ENCODE measurements at regions not wholly inside any gene's neighbourhood (a gene's known extent, or its start where the extent isn't known, plus 50 kb on each side); places are given as distances from the start of the nearest gene placed in this dataset.
"Not testable (repeated sequence)": the region's sequence is repeated elsewhere in the genome, so short reads cannot be mapped to it uniquely, and the experiment has no call there.

- WGBS, 2 donors, result 86 to 87% methylated on average over 4 of the region's 4 CpGs
- TF ChIP-seq CTCF (IDR thresholded peaks at IDR 0.05) (no peak), POLR2A (IDR thresholded peaks at IDR 0.05) (no peak), EP300 (IDR thresholded peaks at IDR 0.05) (no peak), POLR2AphosphoS5 (IDR thresholded peaks at IDR 0.05) (no peak)
Measured at GRCh38 chr4:184280137-184280536, 62.5 kb upstream of the ENPP6 start.

GRCh38 chr4:184279496-184280061, 61.9 kb upstream of the ENPP6 start:
- Histone ChIP-seq H3K9me3 (no peaks in the 10 kb centered on the region), H3K4me3 (no peak overlapping the region), H3K36me3 (no peaks in the 10 kb centered on the region), H3K4me1 (peaks cover 12 to 42% (median 32%) of the 10 kb centered on the region in 4 donors), H3K27me3 (no peaks in the 10 kb centered on the region), H3K27ac (no peak overlapping the region)
- ATAC-seq (ENCODE audit: low FRiP score in 2 of 2) (no peak), DNase-seq (no peak)
- TF ChIP-seq CTCF (IDR thresholded peaks at IDR 0.05), result no peak
- TF ChIP-seq POLR2A (IDR thresholded peaks at IDR 0.05), result no peak
- no peak for TF ChIP-seq EP300 (IDR thresholded peaks at IDR 0.05)
- no peak for TF ChIP-seq POLR2AphosphoS5 (IDR thresholded peaks at IDR 0.05)
- WGBS, 2 donors, result 90 to 94% methylated on average over 7 of the region's 7 CpGs

More at GRCh38 chr4:184280137-184280536, 62.5 kb upstream of the ENPP6 start:
- no peaks in the 10 kb centered on the region for H3K27me3 ChIP-seq
- DNase-seq (no peak), ATAC-seq (ENCODE audit: low FRiP score in 2 of 2) (no peak)
- no peak overlapping the region for H3K27ac ChIP-seq
- no peaks in the 10 kb centered on the region for H3K36me3 ChIP-seq
- H3K9me3 ChIP-seq, result no peaks in the 10 kb centered on the region
- H3K4me1 ChIP-seq, result peaks cover 12 to 38% (median 31%) of the 10 kb centered on the region in 4 donors
- H3K4me3 ChIP-seq, result no peak overlapping the region

- ATAC-seq (ENCODE audit: low FRiP score in 2 of 2); H3K4me3 ChIP-seq; H3K27ac ChIP-seq; H3K9me3 ChIP-seq; H3K36me3 ChIP-seq; H3K27me3 ChIP-seq; DNase-seq: not testable (repeated sequence)
- peaks cover 10 to 38% (median 23%) of the 10 kb centered on the region in 4 donors for H3K4me1 ChIP-seq
Measured at GRCh38 chr4:184277769-184278168, 60.1 kb upstream of the ENPP6 start.

GRCh38 chr4:184277010-184277409, 59.3 kb upstream of the ENPP6 start:
- not testable (repeated sequence) for H3K36me3 ChIP-seq; H3K9me3 ChIP-seq; ATAC-seq (ENCODE audit: low FRiP score in 2 of 2); DNase-seq; H3K27ac ChIP-seq; H3K4me3 ChIP-seq; H3K27me3 ChIP-seq
- 93 to 100% methylated on average over 3 of the region's 3 CpGs for WGBS, 2 donors
- peaks cover 3 to 31% (median 16%) of the 10 kb centered on the region in 4 donors for H3K4me1 ChIP-seq

GRCh38 chr4:184276346-184276745, 58.7 kb upstream of the ENPP6 start:
- H3K27me3 ChIP-seq; H3K36me3 ChIP-seq; H3K9me3 ChIP-seq; DNase-seq; ATAC-seq (ENCODE audit: low FRiP score in 2 of 2); H3K27ac ChIP-seq; H3K4me3 ChIP-seq: not testable (repeated sequence)
- WGBS, 2 donors, result 87 to 96% methylated on average over 4 of the region's 4 CpGs
- H3K4me1 ChIP-seq, result peaks cover 0 to 24% (median 10%) of the 10 kb centered on the region in 4 donors

- no peak for TF ChIP-seq EP300 (IDR thresholded peaks at IDR 0.05)
- TF ChIP-seq POLR2A (IDR thresholded peaks at IDR 0.05), result no peak
Measured at GRCh38 chr4:184275766-184276165, 58.1 kb upstream of the ENPP6 start.

GRCh38 chr4:184274286-184274951, 56.7 kb upstream of the ENPP6 start:
- TF ChIP-seq EP300 (IDR thresholded peaks at IDR 0.05), result no peak
- no peak for TF ChIP-seq POLR2AphosphoS5 (IDR thresholded peaks at IDR 0.05)
- no peak for TF ChIP-seq CTCF (IDR thresholded peaks at IDR 0.05)
- Histone ChIP-seq H3K36me3 (no peaks in the 10 kb centered on the region), H3K27me3 (no peaks in the 10 kb centered on the region), H3K4me3 (no peak overlapping the region), H3K4me1 (peaks cover 0 to 20% (median 4%) of the 10 kb centered on the region in 4 donors), H3K9me3 (no peaks in the 10 kb centered on the region), H3K27ac (peak overlapping the region in 2 of 4 donors; percentile 3 to 5)
- 50 to 77% methylated on average over 1 to 6 of the region's 6 CpGs for WGBS, 2 donors
- DNase-seq (peak in 1 of 2 donors; percentile 18), ATAC-seq (ENCODE audit: low FRiP score in 2 of 2) (peak in 1 of 2 donors; percentile 38)

More at GRCh38 chr4:184275766-184276165, 58.1 kb upstream of the ENPP6 start:
- peaks cover 0 to 20% (median 7%) of the 10 kb centered on the region in 4 donors for H3K4me1 ChIP-seq
- H3K27ac ChIP-seq, result no peak overlapping the region
- DNase-seq, result no peak
- no peaks in the 10 kb centered on the region for H3K9me3 ChIP-seq
- WGBS, 2 donors, result 56 to 61% methylated on average over 2 of the region's 2 CpGs
- no peaks in the 10 kb centered on the region for H3K36me3 ChIP-seq
- no peaks in the 10 kb centered on the region for H3K27me3 ChIP-seq
- no peak overlapping the region for H3K4me3 ChIP-seq
- no peak for ATAC-seq (ENCODE audit: low FRiP score in 2 of 2)
